ENCODE measurements at regions not wholly inside any gene's neighbourhood (a gene's known extent, or its start where the extent isn't known, plus 50 kb on each side); places are given as distances from the start of the nearest gene placed in this dataset.
"Not testable (repeated sequence)": the region's sequence is repeated elsewhere in the genome, so short reads cannot be mapped to it uniquely, and the experiment has no call there.

DNA sequence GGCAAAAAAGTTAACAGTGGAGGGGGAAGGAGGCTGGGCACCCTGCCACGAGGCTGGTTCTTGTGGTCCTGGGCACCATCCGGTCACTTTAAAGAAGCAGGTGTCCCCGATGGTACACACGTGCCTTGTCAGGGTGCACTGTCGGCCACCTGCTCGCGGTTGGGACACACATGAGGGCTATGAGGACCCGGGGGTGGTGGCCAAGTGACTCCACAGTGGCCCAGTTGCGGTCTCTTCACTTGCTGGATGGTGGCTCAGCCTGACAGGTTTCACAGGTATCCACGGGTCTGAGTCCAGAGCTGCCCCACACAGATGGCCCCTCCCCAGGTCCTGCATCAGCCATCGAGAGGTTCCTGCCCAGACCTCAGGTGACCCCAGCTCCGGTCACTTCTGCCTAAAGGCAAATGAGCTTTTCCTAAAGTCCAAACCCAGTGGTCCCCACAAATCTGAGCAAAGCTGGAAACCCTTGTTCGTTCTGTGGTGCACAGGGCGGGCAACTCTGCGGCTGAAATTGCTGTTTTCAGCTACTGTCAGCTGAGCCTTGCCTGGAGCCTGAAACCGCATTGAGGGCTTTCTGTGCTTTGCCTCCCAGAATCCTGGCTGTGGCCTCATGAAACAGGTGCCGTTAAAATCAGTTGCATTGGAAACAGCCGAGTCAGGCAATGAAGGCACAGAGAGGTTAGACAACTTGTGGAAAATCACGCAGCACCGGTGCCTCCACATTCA is 144.0 kb downstream of the LAT start:
- DNase-seq (ENCODE audit: low spot score in 2 of 2); H3K9me3 Mint-ChIP-seq; ATAC-seq (ENCODE audit: low read depth); H3K27me3 Mint-ChIP-seq; H3K4me3 Mint-ChIP-seq; H3K4me1 Mint-ChIP-seq; H3K27ac Mint-ChIP-seq: not testable (repeated sequence)
- H3K36me3 Mint-ChIP-seq = peaks cover 10% of the 10 kb centered on the region

DNA sequence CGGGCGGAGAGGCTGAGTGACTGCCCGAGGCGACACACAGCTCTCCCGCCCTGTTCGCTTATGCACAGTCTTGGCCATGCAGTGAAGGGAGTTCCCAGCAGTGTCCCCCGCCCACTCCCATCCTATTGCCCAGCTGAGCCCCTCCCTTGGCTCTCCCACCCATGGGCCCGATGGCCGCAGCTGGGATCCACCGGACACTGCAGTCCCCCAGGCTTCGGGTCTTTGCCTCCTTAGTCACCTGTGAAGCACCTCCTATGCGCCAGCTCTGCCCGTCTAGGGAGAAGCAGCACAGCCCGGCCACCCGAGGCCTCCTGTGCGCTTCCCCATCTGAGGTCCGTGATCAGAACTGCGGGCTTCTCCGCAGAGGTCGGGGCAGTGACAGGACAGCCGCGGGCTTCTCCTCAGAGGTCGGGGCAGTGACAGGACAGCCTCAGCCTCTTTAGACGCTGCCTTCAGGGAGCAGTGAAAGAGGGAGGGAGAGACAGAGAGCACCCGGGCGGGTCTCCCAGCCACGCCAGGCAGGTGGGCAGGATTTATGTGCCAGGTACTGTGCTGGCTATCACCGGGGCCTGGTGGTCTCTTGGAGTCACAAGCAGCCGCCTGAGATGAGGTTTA is 143.1 kb downstream of the LAT start:
- H3K36me3 Mint-ChIP-seq = peaks cover 15% of the 10 kb centered on the region
- not testable (repeated sequence) for H3K27ac Mint-ChIP-seq

DNA sequence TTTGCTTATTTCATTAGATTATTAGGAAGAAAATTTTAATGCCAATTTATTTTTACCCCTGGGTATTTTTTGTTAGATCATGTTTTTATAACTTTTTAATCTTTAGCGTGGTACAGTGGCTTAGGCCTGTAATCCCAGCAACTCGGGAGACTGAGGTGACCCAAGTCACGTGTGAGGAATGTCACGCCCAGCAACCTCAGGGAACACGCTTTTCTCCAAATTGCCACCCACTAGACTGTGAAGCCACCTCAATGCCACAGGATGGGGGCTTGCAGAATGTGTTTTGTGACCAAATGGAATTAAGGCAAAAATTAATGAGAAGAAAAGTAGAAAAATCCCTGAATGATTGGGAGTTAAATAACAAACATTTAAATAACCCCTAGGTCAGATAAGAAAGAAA is 141.8 kb downstream of the LAT start:
- Mint-ChIP-seq H3K27me3 (no peaks in the 10 kb centered on the region), H3K4me1 (peaks cover 2% of the 10 kb centered on the region), H3K9me3 (no peaks in the 10 kb centered on the region), H3K4me3 (no peak overlapping the region), H3K27ac (peak overlapping the region; percentile 57), H3K36me3 (peaks cover 18% of the 10 kb centered on the region)
- ATAC-seq (ENCODE audit: low read depth) (no peak), DNase-seq (ENCODE audit: low spot score in 2 of 2) (no peak)

More for the DNA sequence above, 143.1 kb downstream of the LAT start:
- not testable (repeated sequence) for H3K9me3 Mint-ChIP-seq; H3K27me3 Mint-ChIP-seq; H3K4me3 Mint-ChIP-seq; DNase-seq (ENCODE audit: low spot score in 2 of 2); ATAC-seq (ENCODE audit: low read depth); H3K4me1 Mint-ChIP-seq

DNA sequence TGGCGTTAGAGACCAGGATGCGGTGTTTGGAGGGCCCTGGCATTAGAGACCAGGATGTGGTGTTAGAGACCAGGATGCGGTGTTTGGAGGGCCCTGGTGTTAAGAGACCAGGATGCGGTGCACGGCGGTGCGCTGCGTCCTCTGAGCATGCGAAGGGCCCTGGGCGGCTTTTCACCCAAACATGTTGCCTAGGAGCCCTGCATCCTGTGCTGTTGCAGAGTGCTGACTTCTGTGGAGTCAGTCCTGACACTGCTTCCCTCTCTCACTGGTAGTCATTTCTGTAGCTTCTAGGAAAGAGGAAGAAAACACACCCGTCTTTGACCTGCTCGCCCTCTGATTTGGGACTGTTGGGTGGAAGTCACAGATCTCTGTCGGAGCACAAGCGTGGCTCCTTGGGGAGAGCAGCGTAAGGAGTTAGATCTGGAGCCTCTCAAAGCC is 141.2 kb downstream of the LAT start:
- Mint-ChIP-seq H3K4me3 (no peak overlapping the region), H3K27ac (no peak overlapping the region), H3K9me3 (no peaks in the 10 kb centered on the region), H3K27me3 (no peaks in the 10 kb centered on the region), H3K4me1 (peaks cover 2% of the 10 kb centered on the region), H3K36me3 (peaks cover 18% of the 10 kb centered on the region)
- DNase-seq (ENCODE audit: low spot score in 2 of 2) (no peak), ATAC-seq (ENCODE audit: low read depth) (no peak)

DNA sequence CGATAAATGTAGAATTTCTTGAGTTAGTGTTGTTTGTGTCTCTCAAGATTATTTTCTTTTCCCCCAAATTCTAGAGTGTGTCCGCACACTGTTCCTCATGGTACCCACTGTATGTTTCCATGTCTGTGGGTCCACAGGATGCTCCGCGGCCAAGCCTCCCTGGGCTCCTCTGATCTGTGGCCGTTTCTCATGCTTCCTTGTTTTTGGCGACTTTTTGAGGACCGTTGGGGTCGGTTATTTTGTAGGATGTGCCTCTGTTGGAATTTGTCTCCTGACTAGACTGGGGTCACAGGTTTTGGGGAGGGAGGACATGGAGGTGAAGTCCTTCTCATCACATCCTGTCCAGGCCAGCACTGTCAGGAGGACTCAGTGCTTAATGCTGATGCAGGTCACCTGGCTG is 140.0 kb downstream of the LAT start:
- DNase-seq (ENCODE audit: low spot score in 2 of 2) (no peak), ATAC-seq (ENCODE audit: low read depth) (no peak)
- H3K27ac Mint-ChIP-seq = no peak overlapping the region
- no peaks in the 10 kb centered on the region for H3K27me3 Mint-ChIP-seq
- H3K36me3 Mint-ChIP-seq = peaks cover 18% of the 10 kb centered on the region
- no peak overlapping the region for H3K4me3 Mint-ChIP-seq
- peaks cover 2% of the 10 kb centered on the region for H3K4me1 Mint-ChIP-seq
- H3K9me3 Mint-ChIP-seq = no peaks in the 10 kb centered on the region

DNA sequence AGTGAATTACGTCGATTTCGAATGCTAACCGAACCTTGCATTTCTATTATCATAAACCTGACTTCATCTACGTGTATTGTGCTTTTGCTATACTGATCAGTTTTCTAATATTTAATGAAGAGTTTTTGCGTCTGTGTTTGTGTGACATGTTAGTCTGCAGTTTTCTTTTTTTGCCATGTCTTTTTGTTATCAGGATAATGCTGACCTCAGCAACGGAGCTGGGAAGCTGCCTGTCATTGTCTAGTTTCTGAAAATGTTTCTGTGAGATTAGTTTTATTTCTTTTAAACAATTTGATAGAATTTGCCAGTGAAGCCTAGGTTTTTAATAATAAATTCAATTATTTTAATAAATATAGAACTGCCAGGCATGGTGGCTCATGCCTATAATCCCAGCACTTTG is 139.3 kb downstream of the LAT start:
- H3K4me3 Mint-ChIP-seq; H3K27me3 Mint-ChIP-seq; H3K27ac Mint-ChIP-seq; H3K9me3 Mint-ChIP-seq; H3K4me1 Mint-ChIP-seq; ATAC-seq (ENCODE audit: low read depth); DNase-seq (ENCODE audit: low spot score in 2 of 2): not testable (repeated sequence)
- H3K36me3 Mint-ChIP-seq = peaks cover 18% of the 10 kb centered on the region

DNA sequence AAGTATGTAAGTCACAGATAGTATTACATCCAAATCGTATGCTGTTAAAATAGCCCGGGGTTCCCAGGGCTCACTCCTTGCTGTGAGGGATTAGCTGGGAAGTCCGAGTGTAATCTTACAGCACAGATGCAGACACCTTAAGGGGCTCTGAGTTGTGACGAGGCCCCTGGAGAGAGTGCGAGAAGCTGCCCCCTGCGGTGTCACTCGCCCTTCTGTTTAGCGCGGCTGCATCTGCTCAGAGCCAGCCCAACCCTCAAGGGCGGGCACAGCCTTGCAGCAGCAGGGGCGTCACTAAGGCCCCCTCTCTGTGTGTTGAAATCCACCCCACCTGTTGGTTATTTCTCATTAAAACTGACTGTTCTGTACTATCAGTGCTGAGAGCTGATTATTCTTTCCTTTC is 135.8 kb downstream of the LAT start:
- H3K4me3 Mint-ChIP-seq; ATAC-seq (ENCODE audit: low read depth); H3K4me1 Mint-ChIP-seq; H3K27ac Mint-ChIP-seq; H3K27me3 Mint-ChIP-seq; DNase-seq (ENCODE audit: low spot score in 2 of 2); H3K9me3 Mint-ChIP-seq: not testable (repeated sequence)
- peaks cover 15% of the 10 kb centered on the region for H3K36me3 Mint-ChIP-seq

DNA sequence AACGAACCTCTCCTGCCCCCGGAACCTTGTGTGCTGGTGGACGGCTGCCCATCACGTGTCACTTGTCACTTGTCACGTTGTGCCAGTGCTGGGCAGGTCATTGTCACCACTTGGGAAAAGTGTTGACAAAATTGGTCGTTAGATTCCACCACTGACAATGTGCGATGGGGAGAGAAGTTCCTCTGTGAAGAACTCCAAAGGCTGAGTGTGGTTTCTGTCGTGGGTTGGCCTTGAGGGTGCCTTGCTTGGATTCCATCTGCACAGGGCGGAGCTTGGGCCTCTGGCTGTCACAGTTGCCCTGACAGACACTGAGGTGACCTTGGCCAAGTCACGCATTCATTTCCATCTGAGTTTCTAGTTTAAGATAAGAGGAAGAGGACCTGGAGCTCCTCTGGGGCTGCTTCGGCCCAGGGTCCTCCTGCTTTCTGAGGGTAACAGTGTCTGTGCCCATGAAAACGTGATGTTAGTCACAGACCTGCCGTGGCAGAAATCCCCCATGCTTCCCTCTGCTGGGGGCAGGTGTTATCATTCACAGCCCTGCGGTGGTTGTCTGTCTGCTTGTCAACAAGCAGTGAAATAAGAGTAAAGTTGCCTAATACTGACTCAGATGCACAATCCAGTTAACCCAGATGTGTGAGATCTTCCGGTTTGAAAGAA is 133.6 kb downstream of the LAT start:
- H3K9me3 Mint-ChIP-seq; H3K27ac Mint-ChIP-seq; H3K27me3 Mint-ChIP-seq; H3K4me3 Mint-ChIP-seq; H3K36me3 Mint-ChIP-seq; H3K4me1 Mint-ChIP-seq; ATAC-seq (ENCODE audit: low read depth); DNase-seq (ENCODE audit: low spot score in 2 of 2): not testable (repeated sequence)

DNA sequence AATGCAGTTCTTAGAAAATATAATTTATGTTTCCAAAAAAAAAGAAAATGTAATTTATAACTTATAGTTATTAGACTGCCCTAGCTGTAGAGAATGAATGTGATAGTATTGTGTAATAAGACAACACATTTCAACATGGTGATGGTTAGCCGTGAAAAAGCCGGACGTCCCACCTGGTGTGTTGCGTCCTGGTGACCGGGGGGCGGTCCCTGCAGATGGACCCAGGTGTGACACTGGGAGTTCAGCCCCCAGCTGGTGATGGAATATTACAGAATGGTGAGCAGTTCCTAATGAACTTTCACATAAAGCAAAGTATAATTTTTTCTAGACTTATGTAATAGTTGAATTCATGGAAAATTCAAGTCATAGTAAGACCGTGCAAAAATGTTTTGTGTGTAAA is 132.8 kb downstream of the LAT start:
- DNase-seq (ENCODE audit: low spot score in 2 of 2) = no peak
- no peaks in the 10 kb centered on the region for H3K9me3 Mint-ChIP-seq
- no peaks in the 10 kb centered on the region for H3K27me3 Mint-ChIP-seq
- H3K4me3 Mint-ChIP-seq = no peak overlapping the region
- ATAC-seq (ENCODE audit: low read depth) = no peak
- peaks cover 7% of the 10 kb centered on the region for H3K4me1 Mint-ChIP-seq
- peaks cover 7% of the 10 kb centered on the region for H3K36me3 Mint-ChIP-seq
- no peak overlapping the region for H3K27ac Mint-ChIP-seq

DNA sequence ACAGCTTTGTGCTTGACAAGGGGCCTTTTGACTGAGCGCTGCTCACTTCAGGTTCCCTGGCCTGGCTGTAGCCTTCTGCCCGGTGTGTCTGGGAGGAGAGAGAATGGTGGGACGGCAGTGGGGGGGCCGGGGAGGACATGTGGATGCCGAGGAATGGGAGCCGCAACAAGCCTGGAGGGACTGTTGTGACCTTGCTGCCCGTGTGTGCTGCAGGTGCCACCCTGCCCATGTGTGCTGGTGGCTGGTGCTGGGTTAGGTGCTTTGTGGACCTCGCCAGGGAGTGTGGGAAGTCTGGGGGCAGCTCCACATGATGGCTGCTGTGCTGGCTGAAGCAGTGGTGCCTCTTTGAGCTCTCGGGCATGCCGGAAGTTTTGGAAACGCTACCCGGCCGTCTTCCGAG is 132.1 kb downstream of the LAT start:
- H3K4me3 Mint-ChIP-seq = no peak overlapping the region

DNA sequence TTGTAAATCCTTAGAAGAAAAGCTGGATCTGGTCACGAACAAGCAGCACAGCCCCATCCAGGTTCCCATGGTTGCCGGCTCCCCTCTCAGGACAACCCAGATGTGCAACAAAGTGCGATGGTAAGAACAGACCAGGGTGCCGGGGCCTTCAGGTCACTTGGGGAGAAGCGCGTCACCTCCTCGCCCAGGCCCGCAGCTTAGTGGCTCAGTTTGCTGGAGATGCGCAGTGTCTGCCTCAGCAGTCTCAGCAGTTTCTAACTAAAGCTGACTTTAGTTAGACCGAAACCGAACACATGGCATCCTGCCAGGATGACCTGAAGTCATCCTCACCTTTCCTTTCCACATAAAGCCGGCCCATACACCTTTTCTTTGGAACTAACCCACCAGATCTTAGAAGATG is 131.4 kb downstream of the LAT start:
- not testable (repeated sequence) for H3K4me3 Mint-ChIP-seq; H3K4me1 Mint-ChIP-seq; DNase-seq (ENCODE audit: low spot score in 2 of 2); H3K27me3 Mint-ChIP-seq; H3K36me3 Mint-ChIP-seq; H3K9me3 Mint-ChIP-seq; ATAC-seq (ENCODE audit: low read depth)
- H3K27ac Mint-ChIP-seq = peak overlapping the region; percentile 64

More for the DNA sequence above, 132.1 kb downstream of the LAT start:
- Mint-ChIP-seq H3K9me3 (no peaks in the 10 kb centered on the region), H3K4me1 (peaks cover 7% of the 10 kb centered on the region), H3K36me3 (peaks cover 5% of the 10 kb centered on the region), H3K27me3 (no peaks in the 10 kb centered on the region), H3K27ac (no peak overlapping the region)
- no peak for DNase-seq (ENCODE audit: low spot score in 2 of 2)
- ATAC-seq (ENCODE audit: low read depth) = no peak

DNA sequence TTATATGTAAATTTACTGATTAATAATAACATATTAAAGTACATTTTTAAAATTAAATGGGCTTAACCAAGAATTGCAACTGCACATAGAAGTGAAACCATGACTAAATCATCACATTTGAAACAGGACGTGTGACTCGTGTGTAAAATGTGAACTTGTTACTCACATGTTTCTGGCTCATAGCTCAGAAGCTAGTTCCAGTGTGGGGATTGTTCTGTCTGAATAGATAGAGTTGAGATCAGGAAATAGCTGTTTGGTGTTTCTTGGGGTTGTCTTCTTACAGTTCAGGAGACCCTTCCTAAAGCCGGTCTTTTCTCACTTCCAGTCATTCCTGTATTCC is 130.9 kb downstream of the LAT start:
- peak; percentile 54 for ATAC-seq (ENCODE audit: low read depth)
- H3K4me3 Mint-ChIP-seq; DNase-seq (ENCODE audit: low spot score in 2 of 2); H3K4me1 Mint-ChIP-seq; H3K9me3 Mint-ChIP-seq; H3K36me3 Mint-ChIP-seq; H3K27me3 Mint-ChIP-seq: not testable (repeated sequence)
- peak overlapping the region; percentile 64 for H3K27ac Mint-ChIP-seq

DNA sequence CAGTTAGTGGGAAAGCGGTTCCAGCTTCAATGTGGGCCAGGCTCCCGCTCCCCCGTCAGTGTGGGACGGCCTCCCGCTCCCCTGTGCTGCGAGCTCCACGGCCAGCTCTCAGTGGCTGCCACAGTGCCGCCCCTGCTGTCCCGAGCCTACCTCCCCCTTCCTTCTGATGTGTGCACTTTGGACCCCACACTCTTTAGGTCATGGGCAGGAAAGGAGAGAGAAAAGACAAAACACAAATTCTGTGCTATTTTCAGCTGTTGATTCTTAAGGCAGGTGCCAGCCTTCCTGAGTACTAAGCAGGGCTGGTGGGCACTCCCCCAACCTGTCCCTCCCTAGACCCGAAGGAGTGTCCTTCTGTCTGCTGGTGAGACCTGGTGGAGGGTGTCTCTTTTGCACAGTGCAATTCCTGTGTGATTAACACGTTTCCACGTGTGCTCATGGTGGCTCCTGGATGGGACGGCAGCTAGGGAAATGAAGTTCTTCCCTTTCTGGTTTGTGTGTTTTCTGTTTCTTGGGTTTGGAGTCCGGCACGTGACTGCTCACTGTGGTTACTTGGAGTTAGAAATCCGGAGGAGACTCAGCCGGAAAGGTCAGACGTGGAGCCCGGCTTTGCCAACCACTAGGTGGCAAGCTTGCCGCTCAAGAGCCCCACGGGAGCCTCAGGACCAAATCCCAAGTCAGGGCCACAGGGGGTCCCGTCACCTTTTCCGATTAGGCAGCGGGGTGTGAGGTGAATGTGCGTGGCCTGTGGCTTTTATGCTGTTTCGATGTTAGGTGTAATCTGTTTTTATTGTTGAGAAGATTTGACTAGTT is 130.3 kb downstream of the LAT start:
- H3K9me3 Mint-ChIP-seq; H3K4me1 Mint-ChIP-seq; H3K27me3 Mint-ChIP-seq; DNase-seq (ENCODE audit: low spot score in 2 of 2); H3K36me3 Mint-ChIP-seq; H3K4me3 Mint-ChIP-seq: not testable (repeated sequence)
- peak; percentile 73 for ATAC-seq (ENCODE audit: low read depth)
- H3K27ac Mint-ChIP-seq = peak overlapping the region; percentile 64

DNA sequence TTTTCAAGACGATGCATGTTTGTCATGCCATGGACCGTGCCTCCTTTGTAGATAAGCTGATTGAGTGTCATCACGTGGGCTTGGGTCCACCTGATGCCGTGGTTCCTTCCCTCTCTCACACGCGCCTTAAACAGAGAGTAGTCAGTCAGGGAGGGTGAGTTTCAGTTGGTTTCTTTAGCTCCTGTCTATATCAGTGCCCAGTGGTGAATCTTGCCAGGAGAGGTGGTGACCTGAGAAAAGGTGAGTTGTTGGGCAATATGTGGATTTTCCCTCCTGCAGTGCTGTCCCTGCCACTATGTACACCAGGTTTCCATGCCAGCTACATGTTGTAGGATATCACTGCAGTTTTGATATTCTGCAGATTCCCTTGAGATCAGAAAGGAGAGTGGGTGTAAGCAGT is 129.7 kb downstream of the LAT start:
- Mint-ChIP-seq H3K4me3 (no peak overlapping the region), H3K27ac (peak overlapping the region; percentile 64), H3K4me1 (peaks cover 7% of the 10 kb centered on the region), H3K9me3 (no peaks in the 10 kb centered on the region), H3K27me3 (no peaks in the 10 kb centered on the region), H3K36me3 (peaks cover 10% of the 10 kb centered on the region)
- ATAC-seq (ENCODE audit: low read depth) = no peak
- no peak for DNase-seq (ENCODE audit: low spot score in 2 of 2)

Data from memory B cell (primary cell).